Hematopoietic multipotent progenitor cell treated with erythropoietin and hydrocortisone succinate and interleukin-3 and kit ligand, for 15 days (in vitro differentiated cells): ENCODE measurements at regions not wholly inside any gene's neighbourhood (a gene's known extent, or its start where the extent isn't known, plus 50 kb on each side); places are given as distances from the start of the nearest gene placed in this dataset.
A peak's percentile ranks its signal among the peaks of the same experiment; 100 is the strongest.
"Not testable (repeated sequence)": the region's sequence is repeated elsewhere in the genome, so short reads cannot be mapped to it uniquely, and the experiment has no call there.

ENCODE experiments used
- DNase-seq: peaks from one replicate; pipeline ENCODE4 v3.0.0-alpha.2; 2015; ENCODE audit warnings: low spot score

- DNase-seq: peak; percentile 12
Measured at GRCh38 chr1:157325220-157325619, 187.0 kb upstream of the ETV3 start.

DNA sequence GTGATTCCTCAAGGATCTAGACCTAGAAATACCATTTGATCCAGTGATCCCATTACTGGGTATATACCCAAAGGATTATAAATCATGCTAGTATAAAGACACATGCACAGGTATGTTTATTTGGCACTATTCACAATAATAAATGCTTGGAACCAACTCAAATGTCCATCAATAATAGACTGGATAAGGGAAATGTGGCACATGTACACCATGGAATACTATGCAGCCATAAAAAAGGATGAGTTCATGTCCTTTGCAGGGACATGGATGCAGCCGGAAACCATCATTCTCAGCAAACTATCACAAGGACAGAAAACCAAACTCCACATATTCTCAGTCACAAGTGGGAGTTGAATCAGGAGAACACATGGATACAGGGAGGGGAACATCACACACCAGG is 183.8 kb upstream of the ETV3 start:
- not testable (repeated sequence) for DNase-seq

- DNase-seq: no peak
Measured at GRCh38 chr1:157319567-157319966, 181.4 kb upstream of the ETV3 start.

DNA sequence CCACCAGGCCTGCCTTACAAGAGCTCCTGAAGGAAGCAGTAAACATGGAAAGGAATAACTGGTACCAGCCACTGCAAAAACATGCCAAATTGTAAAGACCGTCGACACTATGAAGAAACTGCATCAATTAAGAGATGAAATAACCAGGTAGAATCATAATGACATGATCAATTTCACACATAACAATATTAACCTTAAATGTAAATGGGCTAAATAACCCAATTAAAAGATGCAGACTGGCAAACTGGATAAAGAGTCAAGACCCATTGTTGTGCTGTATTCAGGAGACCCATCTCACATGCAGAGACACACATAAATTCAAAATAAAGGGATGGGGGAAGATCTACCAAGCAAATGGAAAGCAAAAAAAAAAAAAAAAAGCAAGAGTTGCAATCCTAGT is 179.0 kb upstream of the ETV3 start:
- not testable (repeated sequence) for DNase-seq

DNA sequence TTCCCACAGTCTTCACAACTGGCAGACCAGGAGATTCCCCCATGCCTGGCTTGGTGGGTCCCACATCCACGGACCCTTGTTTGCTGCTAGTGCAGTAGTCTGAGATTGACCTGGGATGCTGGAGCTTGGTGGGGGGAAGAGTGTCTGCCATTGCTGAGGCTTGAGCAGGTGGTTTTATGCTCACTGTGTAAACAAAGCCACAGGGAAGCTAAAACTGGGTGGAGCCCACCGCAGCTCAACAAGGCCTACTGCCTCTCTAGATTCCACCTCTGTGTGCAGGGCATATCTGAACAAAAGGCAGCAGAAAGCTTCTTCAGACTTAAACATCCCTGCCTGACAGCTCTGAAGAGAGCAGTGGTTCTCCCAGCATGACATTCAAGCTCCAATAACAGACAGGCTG is 177.3 kb upstream of the ETV3 start:
- DNase-seq: no peak

- DNase-seq: no peak
Measured at GRCh38 chr1:157314408-157314807, 176.2 kb upstream of the ETV3 start.

GRCh38 chr1:157313240-157313807 is 175.1 kb upstream of the ETV3 start:
- no peak for DNase-seq

DNA sequence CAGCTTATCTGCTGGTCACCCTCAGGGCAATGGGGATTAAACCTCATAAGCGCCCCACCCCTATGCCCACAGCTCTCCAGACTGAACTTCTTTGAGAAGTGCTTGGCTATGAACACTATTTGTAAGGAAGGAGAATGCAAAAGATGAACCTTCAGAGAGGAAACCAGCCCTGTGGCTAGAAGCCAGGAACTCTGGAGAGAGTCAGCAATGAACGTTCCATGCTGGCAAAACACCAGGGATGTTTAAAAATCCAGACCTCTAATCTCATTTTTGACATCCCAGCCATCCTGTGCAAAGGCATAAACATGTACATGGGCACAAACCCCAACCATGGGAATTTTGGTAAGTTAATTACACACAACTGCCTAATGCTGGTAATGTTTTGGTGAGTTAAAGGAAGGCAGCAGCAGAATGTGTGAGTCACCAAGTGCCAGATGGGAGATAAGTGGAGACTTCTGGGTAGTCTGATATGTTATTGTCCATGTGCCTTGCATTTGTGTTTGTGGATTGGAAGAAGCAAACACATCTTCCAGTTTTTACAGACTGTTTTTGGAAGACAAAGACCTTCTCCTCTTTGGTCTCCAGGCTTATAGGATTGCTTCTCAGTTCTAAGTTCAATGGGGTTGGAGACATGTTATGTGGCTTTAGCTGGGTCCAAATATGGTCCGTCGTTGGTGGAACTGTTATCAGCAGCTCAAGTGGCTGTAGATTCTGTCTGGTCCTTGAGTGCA is 174.1 kb upstream of the ETV3 start:
- peak; percentile 60 for DNase-seq

DNA sequence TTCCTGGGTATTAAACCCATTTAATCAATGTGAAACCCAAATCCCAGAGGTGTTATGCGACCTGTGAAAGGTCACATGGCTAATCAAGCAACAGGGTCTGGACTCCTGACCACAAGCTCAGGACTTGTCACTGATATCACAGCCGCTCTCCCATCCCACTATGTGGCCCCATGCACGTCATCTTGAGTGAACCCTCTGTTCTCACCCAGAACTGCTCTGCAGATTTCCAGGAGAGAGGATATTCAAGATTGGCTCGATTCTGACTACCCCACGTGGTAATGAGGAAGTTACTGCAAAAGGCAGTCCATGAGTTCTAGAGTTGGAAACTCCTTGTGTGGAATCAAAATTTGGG is 173.5 kb upstream of the ETV3 start:
- DNase-seq: no peak

GRCh38 chr1:157310805-157311729 is 172.9 kb upstream of the ETV3 start:
- peak; percentile 59 for DNase-seq

DNA sequence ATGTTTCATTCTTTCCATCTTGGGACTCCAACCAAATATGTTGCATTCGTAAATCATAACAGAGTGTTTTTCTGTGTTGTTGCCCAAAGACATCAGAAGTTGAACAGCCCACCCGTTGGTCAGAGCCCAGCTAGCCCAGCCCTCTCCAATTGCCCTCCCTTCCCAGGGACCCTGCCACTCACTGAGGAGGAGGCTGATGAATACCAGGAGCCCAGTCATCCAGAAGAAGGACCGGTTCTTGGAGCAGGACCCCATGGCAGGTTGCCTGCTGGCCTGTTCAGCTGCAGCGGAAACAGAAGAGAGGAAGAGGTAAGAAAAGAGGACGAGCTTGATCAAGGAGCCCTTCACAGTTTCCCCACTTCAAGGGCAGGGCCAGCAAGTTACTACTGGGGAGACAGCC is 172.2 kb upstream of the ETV3 start:
- DNase-seq: no peak

DNA sequence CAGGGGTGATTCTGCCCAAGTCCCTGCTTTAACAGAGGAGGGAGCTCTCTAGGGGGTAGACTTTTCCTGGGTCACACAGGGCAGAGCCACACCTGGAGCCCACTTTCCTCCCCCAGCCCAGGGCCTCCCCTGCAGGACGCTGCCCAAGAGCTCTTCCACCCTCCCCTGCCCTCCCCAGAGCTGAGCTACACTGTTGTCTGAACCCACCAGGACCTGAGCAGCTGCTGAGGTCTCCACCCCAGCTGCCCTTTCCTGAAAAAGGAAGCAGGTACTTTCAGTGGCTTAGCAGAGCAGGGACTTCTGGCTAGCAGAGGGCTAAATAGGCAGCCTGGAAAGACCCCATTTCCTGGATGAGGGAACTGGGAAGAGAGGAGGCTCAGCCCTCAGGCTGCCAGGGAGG is 169.3 kb upstream of the ETV3 start:
- no peak for DNase-seq

GRCh38 chr1:157306896-157307295 is 168.7 kb upstream of the ETV3 start:
- DNase-seq: no peak

DNA sequence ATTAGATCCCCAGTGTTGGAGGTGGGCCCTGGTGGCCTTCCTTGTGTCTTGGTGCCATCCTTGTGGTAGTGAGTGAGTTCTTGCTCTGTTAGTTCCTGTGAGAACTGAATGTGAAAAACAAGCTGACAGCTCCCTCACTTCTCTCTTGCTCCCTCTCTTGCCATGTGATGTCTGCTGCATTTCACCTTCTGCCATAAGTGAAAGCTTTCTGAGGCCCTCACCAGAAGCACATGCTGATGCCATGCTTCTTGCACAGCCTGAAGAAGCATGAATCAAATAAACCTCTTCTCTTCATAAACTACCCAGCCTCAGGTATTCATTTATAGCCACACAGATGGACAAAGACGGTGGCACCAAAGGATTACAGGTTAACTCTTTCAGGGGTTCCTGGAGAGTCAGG is 166.1 kb upstream of the ETV3 start:
- no peak for DNase-seq

DNA sequence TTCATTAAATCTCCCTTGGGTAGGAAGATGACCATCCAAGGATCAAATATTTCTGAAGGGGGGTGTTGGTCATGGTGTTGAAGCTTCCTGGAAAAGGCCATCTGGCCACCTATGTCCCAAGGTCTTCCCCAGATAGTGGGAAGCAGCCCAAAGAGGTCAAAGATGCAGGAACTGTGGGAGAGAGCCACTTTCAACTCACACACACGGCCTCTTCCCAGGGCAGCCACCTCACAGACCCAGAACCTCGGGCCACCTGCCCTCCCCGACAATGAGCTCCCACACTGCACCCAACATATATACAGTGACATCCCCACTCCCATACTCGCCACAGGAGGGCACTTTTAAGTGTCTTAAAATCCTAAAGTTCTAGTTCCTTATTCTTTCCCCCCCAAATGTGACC is 164.5 kb upstream of the ETV3 start:
- DNase-seq: no peak

- no peak for DNase-seq
Measured at GRCh38 chr1:157302199-157302497, 164.0 kb upstream of the ETV3 start.

DNA sequence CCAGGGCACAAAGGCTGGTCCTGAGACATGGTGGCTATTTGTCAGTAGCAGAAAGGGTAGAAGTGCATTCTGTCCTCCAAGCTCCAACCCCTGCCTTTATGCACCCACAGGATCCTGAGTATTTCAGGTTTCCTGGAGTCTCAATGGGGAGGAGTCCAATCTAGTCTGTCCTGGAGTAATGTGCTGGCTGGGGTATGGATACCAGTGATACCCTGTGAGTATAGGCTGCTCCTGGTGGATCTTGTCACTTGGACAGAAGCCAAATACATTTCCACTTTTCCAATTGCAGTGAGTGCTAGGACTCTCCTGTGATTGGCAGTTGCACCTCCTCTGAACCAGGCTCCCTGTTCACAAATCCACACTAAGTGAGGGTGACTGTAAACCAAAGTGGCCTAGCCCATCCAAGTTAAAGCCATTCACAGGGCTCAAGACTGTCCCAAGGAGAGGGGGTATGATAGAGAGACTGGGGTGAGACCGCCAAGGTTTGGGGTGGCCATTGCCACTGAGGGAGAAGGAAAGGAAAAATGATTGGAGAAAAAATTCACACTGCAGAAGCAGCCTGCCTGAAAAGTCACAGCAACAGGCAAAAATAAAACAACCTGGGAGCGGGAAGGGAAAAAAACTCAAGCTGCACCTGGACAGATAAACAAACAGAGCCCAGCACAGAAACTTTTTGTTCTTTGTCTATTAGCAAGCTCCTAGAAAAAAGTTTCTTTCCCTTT is 163.4 kb upstream of the ETV3 start:
- no peak for DNase-seq

DNA sequence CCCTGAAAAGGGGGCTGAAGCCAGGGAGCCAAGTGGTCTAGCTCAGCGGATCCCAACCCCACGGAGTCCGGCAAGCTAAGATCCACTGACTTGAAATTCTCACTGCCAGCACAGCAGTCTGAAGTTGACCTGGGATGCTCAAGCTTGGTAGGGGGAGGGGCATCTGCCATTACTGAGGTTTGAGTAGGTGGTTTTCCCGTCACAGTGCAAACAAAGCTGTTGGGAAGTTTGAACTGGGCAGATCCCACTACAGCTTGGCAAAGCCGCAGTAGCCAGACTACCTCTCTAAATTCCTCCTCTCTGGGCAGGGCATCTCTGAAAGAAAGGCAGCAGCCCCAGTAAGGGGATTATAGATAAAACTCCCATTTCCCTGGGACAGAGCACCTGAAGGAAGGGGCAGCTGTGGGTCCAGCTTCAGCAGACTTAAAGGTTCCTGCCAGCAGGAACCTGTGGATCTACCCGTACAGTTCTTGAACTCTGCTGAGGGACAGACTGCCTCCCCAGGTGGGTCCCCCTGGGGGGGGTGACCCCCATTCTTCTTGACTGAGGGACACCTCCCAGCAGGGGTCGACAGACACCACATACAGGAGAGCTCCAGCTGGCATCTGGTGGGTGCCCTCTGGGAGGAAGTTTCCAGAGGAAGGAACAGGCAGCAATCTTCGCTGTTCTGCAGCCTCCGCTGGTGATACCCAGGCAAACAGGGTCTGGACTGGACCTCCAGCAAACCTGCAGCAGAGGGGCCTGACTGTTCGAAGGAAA is 156.4 kb upstream of the ETV3 start:
- DNase-seq: not testable (repeated sequence)

GRCh38 chr1:157292809-157293564 is 154.8 kb upstream of the ETV3 start:
- DNase-seq: no peak

DNA sequence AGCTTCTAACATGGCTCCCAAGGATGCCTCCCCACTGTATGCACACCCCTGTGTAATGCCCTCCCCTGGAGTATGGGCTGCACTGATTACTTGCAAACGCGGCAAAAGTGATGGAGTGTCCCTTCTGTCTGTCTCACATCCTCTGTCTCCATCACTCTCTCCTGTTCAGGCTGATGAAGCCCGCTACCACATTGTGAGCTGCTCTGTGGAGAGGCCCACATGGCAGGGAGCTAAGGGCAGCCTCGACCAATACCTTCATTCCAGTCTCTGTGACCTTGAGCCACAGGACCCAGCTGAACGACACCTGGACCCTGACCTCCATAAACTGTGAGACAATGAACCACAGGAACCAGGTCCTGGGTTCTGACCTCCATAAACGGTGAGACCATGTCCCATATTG is 154.1 kb upstream of the ETV3 start:
- no peak for DNase-seq

DNA sequence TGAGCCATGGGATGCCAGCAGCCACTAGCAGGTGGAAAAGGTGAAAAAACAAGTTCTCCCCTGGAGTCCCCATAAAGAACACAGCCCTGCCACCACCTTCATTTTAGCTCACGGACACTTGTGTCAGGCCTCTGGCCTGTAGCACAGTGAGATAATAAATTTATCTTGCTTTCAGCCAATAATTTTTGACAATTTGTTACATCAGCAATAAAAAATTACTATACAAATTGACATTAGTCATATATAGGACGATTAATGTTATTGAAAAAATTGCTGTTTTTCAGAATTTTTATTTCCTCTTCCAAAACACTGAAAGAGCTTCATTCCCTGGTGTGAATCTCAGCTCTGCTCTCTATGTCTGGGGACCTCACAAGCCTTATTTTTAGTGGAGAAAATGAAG is 152.9 kb upstream of the ETV3 start:
- DNase-seq: no peak
